Loucy (cell line): ENCODE measurements at regions not wholly inside any gene's neighbourhood (a gene's known extent, or its start where the extent isn't known, plus 50 kb on each side); places are given as distances from the start of the nearest gene placed in this dataset.

ENCODE experiments used
- H2AFZ ChIP-seq: fragments of 200-600 bp; sonication (generic); 2 replicates; pipeline ENCODE4 v1.6.0; 2016; ENCODE audit warnings: antibody characterized with exemption, mild to moderate bottlenecking, low read length, moderate library complexity
- H3F3A ChIP-seq: fragments of 200-600 bp; 2 replicates; pipeline ENCODE4 v1.6.0; 2016; ENCODE audit warnings: antibody characterized with exemption, low read depth, mild to moderate bottlenecking
- H3K27me3 ChIP-seq: fragments of 200-600 bp; sonication (generic); 2 replicates; pipeline ENCODE4 v1.6.1; 2014; ENCODE audit warnings: low read length, mild to moderate bottlenecking; ENCODE audit not compliant: insufficient read depth, poor library complexity, severe bottlenecking
- H3K36me3 ChIP-seq: fragments of 200-600 bp; sonication (generic); 2 replicates; pipeline ENCODE4 v1.6.1; 2016; ENCODE audit warnings: low read length; ENCODE audit not compliant: insufficient read depth
- H3K4me1 ChIP-seq: fragments of 200-600 bp; sonication (generic); 2 replicates; pipeline ENCODE4 v1.5.1; 2014; ENCODE audit warnings: low read length, mild to moderate bottlenecking; ENCODE audit not compliant: insufficient read depth, poor library complexity, severe bottlenecking
- H3K4me2 ChIP-seq: fragments of 200-600 bp; sonication (generic); 2 replicates; pipeline ENCODE4 v1.6.0; 2014; ENCODE audit warnings: antibody characterized with exemption, low read length, low read depth, mild to moderate bottlenecking; ENCODE audit not compliant: poor library complexity, severe bottlenecking
- H3K4me3 ChIP-seq: fragments of 200-600 bp; sonication (generic); 2 replicates; pipeline ENCODE4 v1.5.1; 2014; ENCODE audit warnings: low read length, mild to moderate bottlenecking, mixed read lengths; ENCODE audit not compliant: poor library complexity, severe bottlenecking
- H3K79me2 ChIP-seq: fragments of 200-600 bp; sonication (generic); 2 replicates; pipeline ENCODE4 v1.6.1; 2014; ENCODE audit warnings: low read length; ENCODE audit not compliant: insufficient read depth
- H3K9ac ChIP-seq: fragments of 200-600 bp; sonication (generic); 2 replicates; pipeline ENCODE4 v1.6.0; 2014; ENCODE audit warnings: mild to moderate bottlenecking, low read depth, low read length, moderate library complexity; ENCODE audit not compliant: poor library complexity, severe bottlenecking
- H3K9me2 ChIP-seq: fragments of 200-600 bp; sonication (generic); replicated peaks from 2 replicates; pipeline ENCODE4 v1.6.1; 2016; ENCODE audit warnings: low read depth, low read length, mixed read lengths
- H3K9me3 ChIP-seq: fragments of 200-600 bp; sonication (generic); 2 replicates; pipeline ENCODE4 v1.6.1; 2014; ENCODE audit warnings: mild to moderate bottlenecking, antibody characterized with exemption, low read length, low read depth; ENCODE audit not compliant: insufficient read depth
- H4K20me1 ChIP-seq: fragments of 200-600 bp; sonication (generic); 2 replicates; pipeline ENCODE4 v1.6.0; 2014; ENCODE audit warnings: antibody characterized with exemption, low read length, mild to moderate bottlenecking; ENCODE audit not compliant: insufficient read depth, poor library complexity, severe bottlenecking
- CTCF ChIP-seq: fragments of 200-600 bp; sonication (generic); conservative IDR thresholded peaks from 2 replicates; pipeline ENCODE4 v1.5.1; 2014; ENCODE audit warnings: mild to moderate bottlenecking, antibody characterized with exemption, low read length
- EZH2phosphoT487 ChIP-seq: fragments of 200-600 bp; IDR thresholded peaks from 2 replicates; pipeline ENCODE4 v1.6.1; 2018; ENCODE audit warnings: antibody characterized with exemption, mild to moderate bottlenecking, moderate library complexity, borderline replicate concordance

DNA sequence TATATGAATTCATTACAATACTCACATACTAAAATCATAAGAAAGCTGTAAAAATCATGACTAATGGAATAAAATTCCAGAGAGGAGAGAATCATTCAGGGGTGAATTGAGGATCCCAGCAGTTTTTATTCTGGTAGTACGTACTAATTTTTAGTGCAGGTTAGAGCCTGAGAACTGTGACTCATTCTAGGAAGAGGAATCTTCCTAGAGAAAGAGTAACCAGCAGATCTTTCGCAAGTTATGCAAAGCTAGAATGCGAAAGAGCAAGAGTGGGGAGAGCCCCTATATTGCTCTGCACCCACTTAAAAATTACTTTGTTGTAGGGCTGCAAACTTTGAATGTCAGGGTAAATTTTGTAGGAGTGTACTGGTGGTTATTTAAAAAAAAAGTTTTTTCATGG, 303.6 kb upstream of the ARPP21 start:
- H3K27me3 ChIP-seq: no peaks in the 10 kb centered on the region
- H3K79me2 ChIP-seq: no peaks in the 10 kb centered on the region
- no peak for TF ChIP-seq EZH2phosphoT487
- TF ChIP-seq CTCF: no peak
- H2AFZ ChIP-seq: no peak overlapping the region
- H3K9ac ChIP-seq: no peak overlapping the region
- no peaks in the 10 kb centered on the region; the same call in 1 of the 2 replicates for H3K9me3 ChIP-seq
- no peak overlapping the region for H3K4me2 ChIP-seq
- no peak overlapping the region for H3K4me3 ChIP-seq
- H3K4me1 ChIP-seq: no peaks in the 10 kb centered on the region
- no peaks in the 10 kb centered on the region for H3K9me2 ChIP-seq
- H3K36me3 ChIP-seq: no peaks in the 10 kb centered on the region
- no peaks in the 10 kb centered on the region for H4K20me1 ChIP-seq
- no peaks in the 10 kb centered on the region for H3F3A ChIP-seq

DNA sequence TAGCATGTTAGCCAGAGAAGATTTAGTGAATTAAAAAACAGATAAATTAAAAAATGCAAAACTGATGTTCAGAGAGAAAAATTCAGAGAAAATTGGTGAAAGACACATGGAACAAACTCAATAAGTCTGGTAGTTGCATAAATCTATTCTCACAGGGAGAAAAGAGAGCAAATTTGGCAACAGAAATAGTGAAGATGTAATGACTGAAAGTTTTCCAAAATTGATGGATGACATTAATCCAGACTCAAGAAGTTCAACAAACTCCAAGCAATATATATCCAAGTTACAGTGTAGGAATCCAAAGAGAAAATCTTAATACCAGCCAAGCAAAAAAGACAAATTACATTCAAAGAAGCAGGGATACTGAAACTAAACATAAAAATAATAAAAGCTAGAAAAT, 302.7 kb upstream of the ARPP21 start:
- H3K9me3 ChIP-seq: no peaks in the 10 kb centered on the region; the same call in 1 of the 2 replicates
- H3K9ac ChIP-seq: no peak overlapping the region
- no peaks in the 10 kb centered on the region for H3K27me3 ChIP-seq
- H3K9me2 ChIP-seq: no peaks in the 10 kb centered on the region
- H3K79me2 ChIP-seq: no peaks in the 10 kb centered on the region
- H4K20me1 ChIP-seq: no peaks in the 10 kb centered on the region
- no peaks in the 10 kb centered on the region for H3F3A ChIP-seq
- H3K4me3 ChIP-seq: no peak overlapping the region
- no peak overlapping the region for H2AFZ ChIP-seq
- TF ChIP-seq CTCF: no peak
- TF ChIP-seq EZH2phosphoT487: no peak
- no peak overlapping the region for H3K4me2 ChIP-seq
- no peaks in the 10 kb centered on the region for H3K36me3 ChIP-seq
- no peaks in the 10 kb centered on the region for H3K4me1 ChIP-seq

DNA sequence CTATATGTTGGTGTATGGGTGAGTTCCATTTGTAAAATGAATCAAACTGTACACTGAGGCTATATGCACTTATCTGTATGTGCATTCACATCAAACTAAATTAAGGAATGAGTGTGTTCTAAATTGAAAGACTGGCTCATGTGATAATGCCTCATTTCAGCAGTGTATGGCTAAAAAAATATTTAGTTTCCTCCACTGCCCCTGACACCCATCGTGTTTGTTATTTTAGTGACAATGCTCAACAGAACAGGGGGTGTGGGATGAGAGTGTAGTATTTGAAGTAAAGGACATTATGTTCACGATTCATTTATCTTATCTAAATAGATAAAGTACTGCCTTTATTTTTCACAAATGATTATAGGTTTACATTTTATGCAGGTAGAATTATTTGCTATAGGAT, 301.1 kb upstream of the ARPP21 start:
- H2AFZ ChIP-seq: no peak overlapping the region
- H3K4me3 ChIP-seq: no peak overlapping the region
- H3K27me3 ChIP-seq: no peaks in the 10 kb centered on the region
- H3K9me3 ChIP-seq: no peaks in the 10 kb centered on the region
- TF ChIP-seq CTCF: no peak
- TF ChIP-seq EZH2phosphoT487: no peak
- H3K9ac ChIP-seq: no peak overlapping the region
- no peaks in the 10 kb centered on the region for H3K36me3 ChIP-seq
- H3F3A ChIP-seq: no peaks in the 10 kb centered on the region
- no peaks in the 10 kb centered on the region for H4K20me1 ChIP-seq
- H3K9me2 ChIP-seq: no peaks in the 10 kb centered on the region
- H3K79me2 ChIP-seq: no peaks in the 10 kb centered on the region
- no peak overlapping the region for H3K4me2 ChIP-seq
- no peaks in the 10 kb centered on the region for H3K4me1 ChIP-seq
